B cell (primary cell): ENCODE measurements at regions not wholly inside any gene's neighbourhood (a gene's known extent, or its start where the extent isn't known, plus 50 kb on each side); places are given as distances from the start of the nearest gene placed in this dataset.

Experiments used
- EZH2 ChIP-seq: IDR thresholded peaks from 2 replicates; pipeline ENCODE4 v1.6.1; 2012; ENCODE audit warnings: borderline replicate concordance, low read depth, mild to moderate bottlenecking, moderate library complexity, low read length; ENCODE audit not compliant: insufficient read depth, poor library complexity, severe bottlenecking
- TF ChIP-seq, protein P1 (sequence below): fragments of 200-600 bp; IDR thresholded peaks from one replicate; pipeline ENCODE4 v1.8.0; 2022; ENCODE audit warnings: antibody characterized with exemption, mild to moderate bottlenecking

DNA sequence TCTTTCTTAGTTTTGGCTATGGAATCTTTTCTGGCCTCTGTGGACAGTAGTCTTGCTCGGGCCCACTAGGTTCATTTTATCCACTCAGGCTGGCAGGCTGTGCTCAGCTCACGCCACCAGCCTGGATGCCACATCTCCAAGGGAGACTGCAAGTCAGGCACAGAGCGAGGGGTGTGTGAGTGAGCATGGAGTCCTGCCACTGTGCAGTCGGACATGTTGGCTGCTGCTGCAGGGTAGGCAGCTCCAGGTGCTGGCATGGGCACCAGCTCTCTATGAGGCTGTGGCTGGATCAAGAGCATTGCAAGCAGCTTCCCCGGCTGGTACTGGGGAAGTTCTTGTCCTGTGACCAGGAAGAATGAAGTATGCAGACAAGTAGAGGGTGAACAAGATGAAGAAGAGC, 158.9 kb downstream of the PCTP start:
- TF ChIP-seq, protein P1, sequence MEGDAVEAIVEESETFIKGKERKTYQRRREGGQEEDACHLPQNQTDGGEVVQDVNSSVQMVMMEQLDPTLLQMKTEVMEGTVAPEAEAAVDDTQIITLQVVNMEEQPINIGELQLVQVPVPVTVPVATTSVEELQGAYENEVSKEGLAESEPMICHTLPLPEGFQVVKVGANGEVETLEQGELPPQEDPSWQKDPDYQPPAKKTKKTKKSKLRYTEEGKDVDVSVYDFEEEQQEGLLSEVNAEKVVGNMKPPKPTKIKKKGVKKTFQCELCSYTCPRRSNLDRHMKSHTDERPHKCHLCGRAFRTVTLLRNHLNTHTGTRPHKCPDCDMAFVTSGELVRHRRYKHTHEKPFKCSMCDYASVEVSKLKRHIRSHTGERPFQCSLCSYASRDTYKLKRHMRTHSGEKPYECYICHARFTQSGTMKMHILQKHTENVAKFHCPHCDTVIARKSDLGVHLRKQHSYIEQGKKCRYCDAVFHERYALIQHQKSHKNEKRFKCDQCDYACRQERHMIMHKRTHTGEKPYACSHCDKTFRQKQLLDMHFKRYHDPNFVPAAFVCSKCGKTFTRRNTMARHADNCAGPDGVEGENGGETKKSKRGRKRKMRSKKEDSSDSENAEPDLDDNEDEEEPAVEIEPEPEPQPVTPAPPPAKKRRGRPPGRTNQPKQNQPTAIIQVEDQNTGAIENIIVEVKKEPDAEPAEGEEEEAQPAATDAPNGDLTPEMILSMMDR, result no peak
- TF ChIP-seq EZH2, result no peak
